ENCODE measurements at regions not wholly inside any gene's neighbourhood (a gene's known extent, or its start where the extent isn't known, plus 50 kb on each side); places are given as distances from the start of the nearest gene placed in this dataset.

DNA sequence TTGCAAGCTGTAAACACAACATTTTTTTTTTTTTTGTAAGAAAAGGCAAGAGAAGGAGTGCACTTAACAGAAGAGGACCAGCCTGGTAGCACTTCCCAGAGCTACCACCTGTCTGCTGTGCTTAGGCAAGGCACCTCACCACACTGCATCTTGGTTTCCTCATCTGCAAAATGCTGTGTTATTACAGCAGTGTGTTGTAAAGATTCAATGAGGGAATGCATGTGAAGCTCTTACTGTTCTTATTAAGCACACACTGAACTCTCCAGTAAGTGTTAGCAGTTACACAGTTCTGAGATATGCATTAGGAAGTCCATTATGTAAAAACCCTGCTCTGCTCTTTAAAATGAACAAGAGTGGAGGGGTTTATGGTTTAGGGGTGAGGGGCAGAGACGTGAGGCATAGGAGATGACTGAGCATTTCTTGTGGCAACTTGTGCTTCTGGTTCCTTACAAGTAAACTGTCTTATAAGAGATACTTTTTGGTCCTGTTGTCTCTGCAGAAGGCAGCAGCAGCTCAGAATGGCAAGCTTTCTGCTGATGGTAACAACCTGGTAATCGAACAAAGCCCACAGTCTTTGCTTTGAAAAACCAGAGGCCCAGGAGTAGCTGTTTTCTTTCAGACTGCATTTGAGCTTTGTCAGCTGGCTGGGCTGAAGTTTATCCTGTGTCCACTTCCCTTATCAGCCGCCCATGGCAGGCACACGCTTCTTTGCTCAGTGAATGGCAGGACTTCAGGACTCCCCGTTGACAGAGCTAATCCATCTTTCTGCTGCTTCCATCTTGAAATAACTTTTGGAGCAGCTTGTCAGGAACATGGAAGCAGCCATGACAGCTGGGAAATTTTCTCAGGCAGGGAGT is 98.8 kb upstream of the BMPER start:
- TF ChIP-seq, protein P1, sequence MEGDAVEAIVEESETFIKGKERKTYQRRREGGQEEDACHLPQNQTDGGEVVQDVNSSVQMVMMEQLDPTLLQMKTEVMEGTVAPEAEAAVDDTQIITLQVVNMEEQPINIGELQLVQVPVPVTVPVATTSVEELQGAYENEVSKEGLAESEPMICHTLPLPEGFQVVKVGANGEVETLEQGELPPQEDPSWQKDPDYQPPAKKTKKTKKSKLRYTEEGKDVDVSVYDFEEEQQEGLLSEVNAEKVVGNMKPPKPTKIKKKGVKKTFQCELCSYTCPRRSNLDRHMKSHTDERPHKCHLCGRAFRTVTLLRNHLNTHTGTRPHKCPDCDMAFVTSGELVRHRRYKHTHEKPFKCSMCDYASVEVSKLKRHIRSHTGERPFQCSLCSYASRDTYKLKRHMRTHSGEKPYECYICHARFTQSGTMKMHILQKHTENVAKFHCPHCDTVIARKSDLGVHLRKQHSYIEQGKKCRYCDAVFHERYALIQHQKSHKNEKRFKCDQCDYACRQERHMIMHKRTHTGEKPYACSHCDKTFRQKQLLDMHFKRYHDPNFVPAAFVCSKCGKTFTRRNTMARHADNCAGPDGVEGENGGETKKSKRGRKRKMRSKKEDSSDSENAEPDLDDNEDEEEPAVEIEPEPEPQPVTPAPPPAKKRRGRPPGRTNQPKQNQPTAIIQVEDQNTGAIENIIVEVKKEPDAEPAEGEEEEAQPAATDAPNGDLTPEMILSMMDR (IDR thresholded peaks at IDR 0.05): no peak
- TF ChIP-seq EP300 (IDR thresholded peaks at IDR 0.05): no peak

Measured in stomach (tissue), 4 donors.